ENCODE measurements at regions not wholly inside any gene's neighbourhood (a gene's known extent, or its start where the extent isn't known, plus 50 kb on each side); places are given as distances from the start of the nearest gene placed in this dataset.

- CTCF ChIA-PET, result interaction anchor here (0.5 to 0.8 kb wide), 2 partner anchors 9 to 61 kb away, joined by 3 to 5 read pairs; no protein-coding TSS in a partner anchor
- no peak overlapping the region for H3K18ac ChIP-seq (ENCODE audit: low read depth, low read length)
- H4K5ac ChIP-seq (ENCODE audit: low read depth, low read length), result no peak overlapping the region
- no peaks in the 10 kb centered on the region for H3K27me3 ChIP-seq (ENCODE audit: control insufficient read depth, insufficient read depth, low read length)
- no peak overlapping the region for H2AK9ac ChIP-seq (replicated peaks; ENCODE audit: low read depth, low read length, poor library complexity)
- no peak overlapping the region for H2BK20ac ChIP-seq (ENCODE audit: low read depth, low read length)
- H3K9ac ChIP-seq (ENCODE audit: low read depth, low read length), result no peak overlapping the region
- H3K23ac ChIP-seq (ENCODE audit: low read depth, low read length), result no peak overlapping the region
- no peaks in the 10 kb centered on the region for H3K9me1 ChIP-seq (ENCODE audit: insufficient read depth, low read length)
- H2BK120ac ChIP-seq (ENCODE audit: low read depth, low read length), result no peak overlapping the region
- H2AK5ac ChIP-seq (ENCODE audit: low read depth, low read length), result no peak overlapping the region
- H3K14ac ChIP-seq (replicated peaks; ENCODE audit: low read depth, low read length), result no peak overlapping the region
- no peak overlapping the region for H2AFZ ChIP-seq (replicated peaks; ENCODE audit: low read length, poor library complexity)
- no peak overlapping the region for H2BK5ac ChIP-seq (ENCODE audit: low read depth, low read length, poor library complexity, severe bottlenecking)
- H2BK15ac ChIP-seq (ENCODE audit: low read depth, low read length), result no peak overlapping the region
- H3K79me1 ChIP-seq (ENCODE audit: low read depth in 1 of 2, low read length in 2 of 2), result no peaks in the 10 kb centered on the region
- no peak overlapping the region for H3K56ac ChIP-seq (ENCODE audit: extremely low read depth, insufficient read depth, low read length)
- TF ChIP-seq MAZ (IDR thresholded peaks at IDR 0.05; ENCODE audit: borderline replicate concordance, low read depth, low read length) (no peak), POLR2A (IDR thresholded peaks at IDR 0.05; ENCODE audit: low read depth, low read length) (no peak), RCOR1 (IDR thresholded peaks at IDR 0.05; ENCODE audit: insufficient replicate concordance, low read length) (no peak), BHLHE40 (IDR thresholded peaks at IDR 0.05; ENCODE audit: low read depth, low read length) (no peak), MXI1 (IDR thresholded peaks at IDR 0.05; ENCODE audit: borderline replicate concordance, low read depth, low read length) (no peak), MAFK (IDR thresholded peaks at IDR 0.05; ENCODE audit: low read depth, low read length) (peak; percentile 31; the same call in 1 of the 2 replicates)
- TF ChIP-seq, protein P1, sequence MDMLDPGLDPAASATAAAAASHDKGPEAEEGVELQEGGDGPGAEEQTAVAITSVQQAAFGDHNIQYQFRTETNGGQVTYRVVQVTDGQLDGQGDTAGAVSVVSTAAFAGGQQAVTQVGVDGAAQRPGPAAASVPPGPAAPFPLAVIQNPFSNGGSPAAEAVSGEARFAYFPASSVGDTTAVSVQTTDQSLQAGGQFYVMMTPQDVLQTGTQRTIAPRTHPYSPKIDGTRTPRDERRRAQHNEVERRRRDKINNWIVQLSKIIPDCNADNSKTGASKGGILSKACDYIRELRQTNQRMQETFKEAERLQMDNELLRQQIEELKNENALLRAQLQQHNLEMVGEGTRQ (IDR thresholded peaks at IDR 0.05; ENCODE audit: low read depth, low read length), result no peak
- TF ChIP-seq, protein P2, sequence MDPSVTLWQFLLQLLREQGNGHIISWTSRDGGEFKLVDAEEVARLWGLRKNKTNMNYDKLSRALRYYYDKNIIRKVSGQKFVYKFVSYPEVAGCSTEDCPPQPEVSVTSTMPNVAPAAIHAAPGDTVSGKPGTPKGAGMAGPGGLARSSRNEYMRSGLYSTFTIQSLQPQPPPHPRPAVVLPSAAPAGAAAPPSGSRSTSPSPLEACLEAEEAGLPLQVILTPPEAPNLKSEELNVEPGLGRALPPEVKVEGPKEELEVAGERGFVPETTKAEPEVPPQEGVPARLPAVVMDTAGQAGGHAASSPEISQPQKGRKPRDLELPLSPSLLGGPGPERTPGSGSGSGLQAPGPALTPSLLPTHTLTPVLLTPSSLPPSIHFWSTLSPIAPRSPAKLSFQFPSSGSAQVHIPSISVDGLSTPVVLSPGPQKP (IDR thresholded peaks at IDR 0.05; ENCODE audit: borderline replicate concordance, low read depth, low read length), result no peak
- no peaks in the 10 kb centered on the region for H4K20me1 ChIP-seq (ENCODE audit: insufficient read depth, low read length)
- no peak overlapping the region for H3K4me2 ChIP-seq (ENCODE audit: low read depth, low read length)
- POLR2A ChIA-PET (ENCODE audit: unreplicated experiment), result no interaction called here
- H3K4ac ChIP-seq (ENCODE audit: low read depth, low read length), result no peak overlapping the region
- dilution Hi-C loops (cut with HindIII; ENCODE audit: low sequenced_read_pairs, unreplicated experiment), result no loop called here
- no TSS peak for BruUV-seq (replicated peaks)
- H3K4me1 ChIP-seq (ENCODE audit: control insufficient read depth, insufficient read depth, low read length), result no peaks in the 10 kb centered on the region
- H3K27ac ChIP-seq (ENCODE audit: insufficient read depth, low read length), result no peak overlapping the region
- H4K8ac ChIP-seq (ENCODE audit: low read depth in 2 of 2, low read length in 2 of 2), result no peak overlapping the region
- no peaks in the 10 kb centered on the region for H3K36me3 ChIP-seq (ENCODE audit: control insufficient read depth, insufficient read depth, low read length)
- no peaks in the 10 kb centered on the region for H3K9me3 ChIP-seq (ENCODE audit: control insufficient read depth, insufficient read depth, low read length)
- no peak for DNase-seq
- no peak overlapping the region for H3K4me3 ChIP-seq (ENCODE audit: insufficient read depth, low read depth, low read length)
- H4K91ac ChIP-seq (ENCODE audit: insufficient read depth, low read depth, low read length), result no peak overlapping the region
- WGBS, 2 experiments (ENCODE audit: extremely low coverage in 2 of 2, insufficient read length in 1 of 2), result no CpG with 5 or more reads among the region's 7 CpGs
- in situ Hi-C loops (cut with MboI; ENCODE audit: low sequenced_read_pairs), result no loop called here
- ATAC-seq (ENCODE audit: low read depth), result no peak
- intact Hi-C loops (cut with micrococcal nuclease), result no loop called here
These were observed 54.8 kb upstream of the MIR17HG start for GRCh38 chr13:91292630-91293221.

Data from IMR-90 (cell line).